Caco-2 (cell line): ENCODE measurements at regions not wholly inside any gene's neighbourhood (a gene's known extent, or its start where the extent isn't known, plus 50 kb on each side); places are given as distances from the start of the nearest gene placed in this dataset.
"Not testable (repeated sequence)": the region's sequence is repeated elsewhere in the genome, so short reads cannot be mapped to it uniquely, and the experiment has no call there.

Source experiments
- BruUV-seq: library from RNA; stranded (reverse); fragments of 400-500 nt; replicated peaks from 2 replicates; lab custom pipeline; 2021; lab: Mats Ljungman, UMichigan
- CTCF ChIA-PET: fragments of 300-600 bp; sonication (Branson Sonifier 250); formaldehyde crosslinking; loops from one replicate; lab custom pipeline; 2022; ENCODE audit warnings: antibody characterized with exemption; lab: Charles Lee
- POLR2A ChIA-PET: fragments of 300-600 bp; sonication (Branson Sonifier 250); formaldehyde crosslinking; loops from one replicate; lab custom pipeline; 2022; ENCODE audit warnings: antibody characterized with exemption; lab: Charles Lee
- DNase-seq, 2 experiments: peaks; one replicate each; pipeline versions ENCODE4 v3.0.0 to v3.0.0-alpha.2; 2020 to 2022
- H3K27me3 ChIP-seq: replicated peaks from 2 replicates; pipeline ENCODE4 v1.6.0; 2011; ENCODE audit warnings: low read length; ENCODE audit not compliant: control insufficient read depth, insufficient read depth
- H3K36me3 ChIP-seq: 2 replicates; pipeline ENCODE4 v1.5.1; 2011; ENCODE audit warnings: low read length; ENCODE audit not compliant: control insufficient read depth, insufficient read depth
- H3K4me1 ChIP-seq: fragments of 250-450 bp; sonication (Bioruptor Pico); 2 replicates; pipeline ENCODE4 v1.5.1; 2020; ENCODE audit warnings: mild to moderate bottlenecking
- H3K4me3 ChIP-seq: 2 replicates; pipeline ENCODE4 v1.5.1; 2011; ENCODE audit warnings: low read depth, mild to moderate bottlenecking, control low read depth, low read length
- H3K9me3 ChIP-seq: fragments of 250-450 bp; sonication (Bioruptor Pico); 2 replicates; pipeline ENCODE4 v1.5.1; 2020; ENCODE audit warnings: mild to moderate bottlenecking, moderate library complexity
- H3K27ac Mint-ChIP-seq: one replicate; pipeline ENCODE4 v1.8.0; 2022; ENCODE audit warnings: mixed read lengths; ENCODE audit not compliant: unreplicated experiment
- H3K27me3 Mint-ChIP-seq: one replicate; pipeline ENCODE4 v1.8.0; 2022; ENCODE audit warnings: mixed read lengths; ENCODE audit not compliant: insufficient read depth, unreplicated experiment
- H3K36me3 Mint-ChIP-seq: one replicate; pipeline ENCODE4 v1.8.0; 2022; ENCODE audit warnings: mild to moderate bottlenecking, mixed read lengths; ENCODE audit not compliant: insufficient read depth, unreplicated experiment
- H3K4me1 Mint-ChIP-seq: one replicate; pipeline ENCODE4 v1.8.0; 2022; ENCODE audit warnings: low read depth, mixed read lengths; ENCODE audit not compliant: unreplicated experiment
- H3K4me3 Mint-ChIP-seq: one replicate; pipeline ENCODE4 v1.8.0; 2022; ENCODE audit warnings: mild to moderate bottlenecking, moderate library complexity, mixed read lengths; ENCODE audit not compliant: unreplicated experiment
- H3K9me3 Mint-ChIP-seq: one replicate; pipeline ENCODE4 v1.8.0; 2022; ENCODE audit warnings: mixed read lengths; ENCODE audit not compliant: unreplicated experiment
- intact Hi-C: fragments of 100-400 bp; cut with micrococcal nuclease; formaldehyde crosslinking; loops from one replicate; pipeline ENCODE4 v1.10.0; 2022; ENCODE audit not compliant: unreplicated experiment
- TF ChIP-seq, protein P1 (sequence below), 2 experiments: fragments of 200-600 bp in 1 of 2; IDR thresholded peaks; 1 replicate in 1 of 2; 2 replicates in 1 of 2; pipeline versions ENCODE4 v1.5.1 to v1.8.0; 2011 to 2022; ENCODE audit warnings: antibody characterized with exemption in 1 of 2, control low read depth in 1 of 2, inconsistent platforms in 1 of 2, low read depth in 1 of 2, low read length in 1 of 2, mild to moderate bottlenecking in 1 of 2, moderate library complexity in 1 of 2; ENCODE audit not compliant: insufficient read depth in 1 of 2, severe bottlenecking in 1 of 2, unreplicated experiment in 1 of 2

GRCh38 chr5:10880934-10881333 is 119.9 kb upstream of the DAP start:
- intact Hi-C loops = no loop called here
- TF ChIP-seq, protein P1, sequence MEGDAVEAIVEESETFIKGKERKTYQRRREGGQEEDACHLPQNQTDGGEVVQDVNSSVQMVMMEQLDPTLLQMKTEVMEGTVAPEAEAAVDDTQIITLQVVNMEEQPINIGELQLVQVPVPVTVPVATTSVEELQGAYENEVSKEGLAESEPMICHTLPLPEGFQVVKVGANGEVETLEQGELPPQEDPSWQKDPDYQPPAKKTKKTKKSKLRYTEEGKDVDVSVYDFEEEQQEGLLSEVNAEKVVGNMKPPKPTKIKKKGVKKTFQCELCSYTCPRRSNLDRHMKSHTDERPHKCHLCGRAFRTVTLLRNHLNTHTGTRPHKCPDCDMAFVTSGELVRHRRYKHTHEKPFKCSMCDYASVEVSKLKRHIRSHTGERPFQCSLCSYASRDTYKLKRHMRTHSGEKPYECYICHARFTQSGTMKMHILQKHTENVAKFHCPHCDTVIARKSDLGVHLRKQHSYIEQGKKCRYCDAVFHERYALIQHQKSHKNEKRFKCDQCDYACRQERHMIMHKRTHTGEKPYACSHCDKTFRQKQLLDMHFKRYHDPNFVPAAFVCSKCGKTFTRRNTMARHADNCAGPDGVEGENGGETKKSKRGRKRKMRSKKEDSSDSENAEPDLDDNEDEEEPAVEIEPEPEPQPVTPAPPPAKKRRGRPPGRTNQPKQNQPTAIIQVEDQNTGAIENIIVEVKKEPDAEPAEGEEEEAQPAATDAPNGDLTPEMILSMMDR (IDR thresholded peaks at IDR 0.05; ENCODE audit: insufficient read depth in 1 of 2, low read depth in 1 of 2, low read length in 1 of 2, severe bottlenecking in 1 of 2, unreplicated experiment in 1 of 2) = no peak
- no peak for DNase-seq
- Mint-ChIP-seq H3K4me3 (no peak overlapping the region), H3K27me3 (peaks cover 23% of the 10 kb centered on the region), H3K4me1 (no peaks in the 10 kb centered on the region), H3K27ac (no peak overlapping the region), H3K36me3 (no peaks in the 10 kb centered on the region), H3K9me3 (no peaks in the 10 kb centered on the region)
- POLR2A ChIA-PET = interaction anchor here (0.6 kb wide), 1 partner anchor 1229 kb away, joined by 3 read pairs; no protein-coding TSS in a partner anchor
- no peak overlapping the region for H3K4me3 ChIP-seq
- CTCF ChIA-PET = no interaction called here
- H3K36me3 ChIP-seq = no peaks in the 10 kb centered on the region
- no peaks in the 10 kb centered on the region for H3K9me3 ChIP-seq
- BruUV-seq = no TSS peak
- H3K4me1 ChIP-seq = no peaks in the 10 kb centered on the region
- no peaks in the 10 kb centered on the region for H3K27me3 ChIP-seq

- H3K36me3 ChIP-seq, H3K4me3 Mint-ChIP-seq, H3K4me1 ChIP-seq, H3K36me3 Mint-ChIP-seq, POLR2A ChIA-PET, BruUV-seq, H3K27me3 ChIP-seq, H3K4me3 ChIP-seq, DNase-seq, intact Hi-C loops, H3K9me3 Mint-ChIP-seq, H3K27ac Mint-ChIP-seq, H3K9me3 ChIP-seq, CTCF ChIA-PET, H3K4me1 Mint-ChIP-seq: not testable (repeated sequence)
- peaks cover 30% of the 10 kb centered on the region for H3K27me3 Mint-ChIP-seq
Measured at GRCh38 chr5:10876996-10877395, 116.0 kb upstream of the DAP start.

DNA sequence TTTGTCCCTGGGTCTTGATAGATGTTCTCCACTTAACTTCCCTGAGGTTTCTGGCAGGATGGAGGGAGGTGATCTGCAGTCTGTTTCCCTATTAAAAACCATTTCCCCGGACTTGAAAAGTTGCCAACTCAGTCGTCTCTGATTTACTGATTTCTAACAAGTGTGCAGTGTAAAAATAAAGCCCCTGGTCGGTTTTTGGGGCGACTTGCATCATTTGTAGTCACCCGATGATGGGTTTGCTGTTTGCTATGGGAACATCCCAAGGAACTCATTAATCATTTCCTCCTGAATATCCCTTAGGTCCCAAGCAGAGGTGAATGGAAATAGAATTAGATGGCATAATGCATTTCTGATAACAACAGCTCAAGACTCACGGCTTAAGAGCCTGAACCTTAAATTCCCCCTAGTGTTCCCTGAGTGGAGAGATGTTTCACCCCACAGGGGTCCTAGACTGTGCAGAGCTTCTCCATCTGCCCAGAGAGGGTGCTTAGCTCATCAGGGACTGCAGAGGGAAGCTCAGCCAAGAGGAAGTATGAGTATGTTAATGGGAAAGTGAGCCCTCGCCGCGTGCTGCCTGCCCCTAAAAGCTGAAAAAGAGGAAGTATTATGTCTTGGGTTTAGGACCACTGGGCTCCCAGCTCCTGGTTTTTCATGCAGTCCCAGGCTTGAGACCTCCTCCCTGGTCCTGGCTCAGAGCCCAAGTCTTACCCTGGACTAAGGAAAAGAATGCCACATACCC is 115.1 kb upstream of the DAP start:
- no peak overlapping the region for H3K27ac Mint-ChIP-seq
- H3K9me3 Mint-ChIP-seq = no peaks in the 10 kb centered on the region
- no peak overlapping the region for H3K4me3 ChIP-seq
- H3K9me3 ChIP-seq = no peaks in the 10 kb centered on the region
- H3K4me1 ChIP-seq = no peaks in the 10 kb centered on the region
- no peaks in the 10 kb centered on the region for H3K36me3 Mint-ChIP-seq
- no peak overlapping the region for H3K4me3 Mint-ChIP-seq
- H3K27me3 Mint-ChIP-seq = peaks cover 25% of the 10 kb centered on the region
- TF ChIP-seq, protein P1 (IDR thresholded peaks at IDR 0.05; ENCODE audit: insufficient read depth in 1 of 2, low read depth in 1 of 2, low read length in 1 of 2, severe bottlenecking in 1 of 2, unreplicated experiment in 1 of 2) = no peak
- no peaks in the 10 kb centered on the region for H3K4me1 Mint-ChIP-seq
- BruUV-seq = no TSS peak
- CTCF ChIA-PET = no interaction called here
- no peak for DNase-seq
- no peaks in the 10 kb centered on the region for H3K36me3 ChIP-seq
- POLR2A ChIA-PET = no interaction called here
- intact Hi-C loops = no loop called here
- H3K27me3 ChIP-seq = no peaks in the 10 kb centered on the region
